ENCODE measurements at regions not wholly inside any gene's neighbourhood (a gene's known extent, or its start where the extent isn't known, plus 50 kb on each side); places are given as distances from the start of the nearest gene placed in this dataset.

DNA sequence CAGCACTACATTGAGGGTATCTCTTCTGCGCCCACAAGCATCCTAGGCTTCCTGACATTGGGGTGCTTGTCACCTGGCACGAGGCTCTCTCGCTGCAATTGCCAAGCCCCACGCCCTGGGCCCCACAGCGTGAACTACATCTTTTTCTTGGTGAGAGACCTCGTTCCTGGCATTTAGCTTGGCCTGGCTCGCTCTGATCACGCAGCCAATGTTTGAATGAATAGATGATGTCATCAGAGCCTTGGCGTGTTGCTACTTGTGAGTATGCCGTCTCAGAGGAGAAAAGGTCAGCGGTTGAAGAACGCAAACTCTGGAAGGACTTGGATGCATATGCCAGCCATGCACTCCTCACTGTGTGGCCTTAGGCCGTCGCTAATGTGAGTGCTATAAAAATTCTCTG lies 150.2 kb upstream of the AUTS2 start:
- Histone ChIP-seq H3K36me3 (ENCODE audit: control insufficient read depth, insufficient read depth, low read length) (no peaks in the 10 kb centered on the region), H3K27me3 (ENCODE audit: control insufficient read depth, insufficient read depth, low read length) (no peaks in the 10 kb centered on the region), H3K4me3 (ENCODE audit: low read depth, low read length) (no peak overlapping the region)
- no peak for DNase-seq (ENCODE audit: low read depth)
- TF ChIP-seq, protein P1, sequence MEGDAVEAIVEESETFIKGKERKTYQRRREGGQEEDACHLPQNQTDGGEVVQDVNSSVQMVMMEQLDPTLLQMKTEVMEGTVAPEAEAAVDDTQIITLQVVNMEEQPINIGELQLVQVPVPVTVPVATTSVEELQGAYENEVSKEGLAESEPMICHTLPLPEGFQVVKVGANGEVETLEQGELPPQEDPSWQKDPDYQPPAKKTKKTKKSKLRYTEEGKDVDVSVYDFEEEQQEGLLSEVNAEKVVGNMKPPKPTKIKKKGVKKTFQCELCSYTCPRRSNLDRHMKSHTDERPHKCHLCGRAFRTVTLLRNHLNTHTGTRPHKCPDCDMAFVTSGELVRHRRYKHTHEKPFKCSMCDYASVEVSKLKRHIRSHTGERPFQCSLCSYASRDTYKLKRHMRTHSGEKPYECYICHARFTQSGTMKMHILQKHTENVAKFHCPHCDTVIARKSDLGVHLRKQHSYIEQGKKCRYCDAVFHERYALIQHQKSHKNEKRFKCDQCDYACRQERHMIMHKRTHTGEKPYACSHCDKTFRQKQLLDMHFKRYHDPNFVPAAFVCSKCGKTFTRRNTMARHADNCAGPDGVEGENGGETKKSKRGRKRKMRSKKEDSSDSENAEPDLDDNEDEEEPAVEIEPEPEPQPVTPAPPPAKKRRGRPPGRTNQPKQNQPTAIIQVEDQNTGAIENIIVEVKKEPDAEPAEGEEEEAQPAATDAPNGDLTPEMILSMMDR (IDR thresholded peaks at IDR 0.05; ENCODE audit: insufficient read depth, low read length, poor library complexity, severe bottlenecking) = no peak

DNA sequence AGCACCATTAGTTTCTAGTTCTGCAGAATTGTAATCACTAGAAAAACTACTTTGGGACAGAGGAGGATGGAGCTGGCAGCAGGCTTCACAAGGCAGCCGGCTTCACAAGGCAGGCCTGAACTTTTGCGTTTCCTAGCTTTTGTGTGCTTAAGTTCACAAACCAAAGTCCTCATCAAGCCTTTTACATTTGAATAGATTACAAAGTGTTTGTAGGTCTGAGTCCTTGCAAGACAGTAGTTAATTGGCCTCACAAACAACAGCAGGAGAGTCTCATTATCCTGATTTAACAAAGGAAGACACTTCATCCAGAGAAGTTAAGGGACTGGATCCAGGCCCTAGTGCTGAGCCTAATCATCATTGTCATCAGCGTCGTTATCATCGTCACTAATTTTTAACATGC lies 147.8 kb upstream of the AUTS2 start:
- no peaks in the 10 kb centered on the region for H3K36me3 ChIP-seq (ENCODE audit: control insufficient read depth, insufficient read depth, low read length)
- TF ChIP-seq, protein P1 (IDR thresholded peaks at IDR 0.05; ENCODE audit: insufficient read depth, low read length, poor library complexity, severe bottlenecking) = no peak
- no peak for DNase-seq (ENCODE audit: low read depth)
- no peak overlapping the region for H3K4me3 ChIP-seq (ENCODE audit: low read depth, low read length)
- H3K27me3 ChIP-seq (ENCODE audit: control insufficient read depth, insufficient read depth, low read length) = no peaks in the 10 kb centered on the region

DNA sequence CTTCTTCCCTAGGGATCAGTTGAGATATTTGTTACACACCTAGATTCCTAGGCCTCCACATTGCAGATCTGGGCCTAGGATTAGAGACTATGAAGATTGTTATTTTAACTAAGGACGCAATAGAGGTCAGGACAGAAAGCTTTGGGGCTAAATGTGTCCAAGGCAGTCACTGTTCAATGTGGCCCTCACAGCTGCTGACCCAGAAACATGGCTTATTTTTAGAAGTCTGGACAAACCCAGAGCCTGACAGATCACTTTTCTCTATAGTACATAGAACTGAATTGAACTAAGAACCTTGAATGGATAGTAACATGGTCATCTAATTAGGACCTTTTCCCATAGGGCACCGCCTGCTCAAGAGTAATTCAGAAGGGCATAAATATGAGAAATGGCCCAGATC lies 146.6 kb upstream of the AUTS2 start:
- DNase-seq (ENCODE audit: low read depth) = no peak
- H3K27me3 ChIP-seq (ENCODE audit: control insufficient read depth, insufficient read depth, low read length) = no peaks in the 10 kb centered on the region
- TF ChIP-seq, protein P1 (IDR thresholded peaks at IDR 0.05; ENCODE audit: insufficient read depth, low read length, poor library complexity, severe bottlenecking) = no peak
- no peaks in the 10 kb centered on the region for H3K36me3 ChIP-seq (ENCODE audit: control insufficient read depth, insufficient read depth, low read length)
- no peak overlapping the region for H3K4me3 ChIP-seq (ENCODE audit: low read depth, low read length)

DNA sequence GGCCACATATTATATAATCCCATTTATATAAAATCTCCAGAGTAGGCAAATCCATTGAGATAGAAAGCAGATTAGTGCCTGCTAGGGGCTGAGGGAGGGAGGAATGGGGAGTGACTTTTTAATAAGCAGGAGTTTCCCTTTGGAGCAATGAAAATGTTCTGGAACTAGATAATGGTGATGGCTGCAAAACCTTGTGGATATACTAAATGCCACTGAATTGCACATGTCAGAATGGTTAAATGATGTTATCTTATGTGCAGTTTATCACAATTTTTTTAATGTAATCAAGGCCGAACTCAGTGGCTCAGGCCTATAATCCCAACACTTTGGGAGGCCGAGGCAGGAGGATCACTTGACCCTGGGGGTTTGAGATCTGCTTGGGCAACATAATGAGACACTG lies 145.5 kb upstream of the AUTS2 start:
- TF ChIP-seq, protein P1 (IDR thresholded peaks at IDR 0.05; ENCODE audit: insufficient read depth, low read length, poor library complexity, severe bottlenecking) = no peak
- Histone ChIP-seq H3K27me3 (ENCODE audit: control insufficient read depth, insufficient read depth, low read length) (no peaks in the 10 kb centered on the region), H3K4me3 (ENCODE audit: low read depth, low read length) (no peak overlapping the region), H3K36me3 (ENCODE audit: control insufficient read depth, insufficient read depth, low read length) (no peaks in the 10 kb centered on the region)
- no peak for DNase-seq (ENCODE audit: low read depth)

DNA sequence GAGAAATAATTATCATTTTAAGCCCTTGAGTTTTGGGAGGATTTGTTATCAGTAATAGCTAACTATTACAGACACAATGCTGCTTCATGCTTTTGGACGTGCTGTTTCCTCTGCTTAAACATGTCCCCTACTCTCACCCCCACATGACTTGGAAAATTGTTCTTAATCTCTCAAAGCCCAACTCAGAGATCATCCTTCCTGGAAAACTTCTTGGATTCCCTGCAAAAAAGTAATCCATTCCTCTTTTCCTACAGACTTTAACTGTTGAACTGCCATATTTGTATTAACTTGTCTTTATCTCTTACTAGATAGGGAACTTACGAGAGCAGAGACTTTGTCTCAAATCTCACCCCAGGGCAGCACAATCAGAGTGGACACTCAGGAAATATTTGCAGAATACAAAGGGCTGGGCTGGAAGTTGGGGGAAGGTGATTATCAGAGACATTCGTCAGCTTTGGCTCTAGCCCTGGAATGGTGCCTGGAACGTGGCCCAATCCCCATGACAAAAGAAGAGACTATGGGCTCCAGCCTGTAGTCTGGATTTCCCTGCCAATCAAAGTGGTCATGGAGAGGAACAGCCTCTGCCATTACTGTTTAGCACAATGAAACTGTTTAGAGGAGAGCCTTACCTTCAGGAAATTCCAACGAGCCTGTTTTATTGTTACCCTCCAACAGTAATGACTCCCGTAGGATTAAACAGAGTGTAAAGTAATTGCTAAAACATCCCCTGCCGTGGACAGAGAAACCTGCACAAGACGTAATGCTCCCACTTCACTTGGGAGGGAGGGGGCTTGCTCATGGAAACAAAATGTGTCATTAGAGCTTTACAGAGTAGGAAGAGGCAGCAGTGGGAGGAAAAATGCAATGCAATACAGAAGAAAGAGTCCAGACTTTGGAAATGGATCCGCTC lies 140.4 kb upstream of the AUTS2 start:
- Histone ChIP-seq H3K27me3 (ENCODE audit: control insufficient read depth, insufficient read depth, low read length) (no peaks in the 10 kb centered on the region), H3K4me3 (ENCODE audit: low read depth, low read length) (no peak overlapping the region), H3K36me3 (ENCODE audit: control insufficient read depth, insufficient read depth, low read length) (no peaks in the 10 kb centered on the region)
- TF ChIP-seq, protein P1 (IDR thresholded peaks at IDR 0.05; ENCODE audit: insufficient read depth, low read length, poor library complexity, severe bottlenecking) = no peak
- DNase-seq (ENCODE audit: low read depth) = no peak

DNA sequence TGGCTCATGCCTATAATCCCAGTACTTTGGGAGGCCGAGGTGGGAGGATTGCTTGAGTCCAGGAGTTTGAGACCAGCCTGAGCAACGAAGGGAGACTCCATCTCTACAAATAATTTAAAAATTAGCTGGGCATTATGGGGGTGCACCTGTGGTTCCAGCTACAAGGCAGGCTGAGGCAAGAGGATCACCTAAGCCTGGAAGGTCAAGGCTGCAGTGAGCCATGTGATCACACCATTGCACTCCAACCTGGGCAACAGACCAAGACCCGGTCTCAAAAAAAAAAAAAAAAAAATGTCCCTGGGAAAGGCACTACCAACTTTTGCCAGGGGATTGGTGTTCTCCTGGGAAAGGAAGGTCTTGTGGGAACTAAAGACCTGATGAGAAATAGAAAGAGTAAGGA lies 134.2 kb upstream of the AUTS2 start:
- H3K27me3 ChIP-seq (ENCODE audit: control insufficient read depth, insufficient read depth, low read length) = no peaks in the 10 kb centered on the region
- no peaks in the 10 kb centered on the region for H3K36me3 ChIP-seq (ENCODE audit: control insufficient read depth, insufficient read depth, low read length)
- DNase-seq (ENCODE audit: low read depth) = no peak
- H3K4me3 ChIP-seq (ENCODE audit: low read depth, low read length) = no peak overlapping the region
- TF ChIP-seq, protein P1 (IDR thresholded peaks at IDR 0.05; ENCODE audit: insufficient read depth, low read length, poor library complexity, severe bottlenecking) = no peak
